GM19035 (cell line): ENCODE measurements at regions not wholly inside any gene's neighbourhood (a gene's known extent, or its start where the extent isn't known, plus 50 kb on each side); places are given as distances from the start of the nearest gene placed in this dataset.
"Not testable (repeated sequence)": the region's sequence is repeated elsewhere in the genome, so short reads cannot be mapped to it uniquely, and the experiment has no call there.

Experiments used
- ATAC-seq: cut with Tn5 transposase; IDR thresholded peaks from one replicate; pipeline ENCODE4 v1.9.1; 2021; ENCODE audit not compliant: unreplicated experiment

GRCh38 chr10:5268743-5269142, 72.1 kb downstream of the AKR1C4 start:
- no peak for ATAC-seq

- no peak for ATAC-seq
Observed at GRCh38 chr10:5269791-5270190, 73.2 kb downstream of the AKR1C4 start.

- no peak for ATAC-seq
Observed at GRCh38 chr10:5271526-5271925, 74.9 kb downstream of the AKR1C4 start.

GRCh38 chr10:5272065-5272803, 75.6 kb downstream of the AKR1C4 start:
- no peak for ATAC-seq

GRCh38 chr10:5274795-5275194, 78.2 kb downstream of the AKR1C4 start:
- ATAC-seq, result no peak

- no peak for ATAC-seq
Observed at GRCh38 chr10:5281356-5281755, 83.4 kb upstream of the UCN3 start.

- no peak for ATAC-seq
Observed at GRCh38 chr10:5282137-5282536, 82.6 kb upstream of the UCN3 start.

GRCh38 chr10:5283305-5284158, 81.2 kb upstream of the UCN3 start:
- peak; percentile 79 for ATAC-seq

GRCh38 chr10:5284311-5285057, 80.3 kb upstream of the UCN3 start:
- no peak for ATAC-seq

- no peak for ATAC-seq
Observed at GRCh38 chr10:5285186-5285585, 79.6 kb upstream of the UCN3 start.

- ATAC-seq, result no peak
Observed at GRCh38 chr10:5288359-5288758, 76.4 kb upstream of the UCN3 start.

GRCh38 chr10:5289228-5289627, 75.5 kb upstream of the UCN3 start:
- ATAC-seq, result not testable (repeated sequence)

- ATAC-seq, result no peak
Observed at GRCh38 chr10:5291501-5292195, 73.1 kb upstream of the UCN3 start.

GRCh38 chr10:5292196-5292735, 72.5 kb upstream of the UCN3 start:
- ATAC-seq, result no peak

- not testable (repeated sequence) for ATAC-seq
Observed at GRCh38 chr10:5292970-5293369, 71.8 kb upstream of the UCN3 start.

GRCh38 chr10:5293691-5294550, 70.8 kb upstream of the UCN3 start:
- ATAC-seq, result no peak

- no peak for ATAC-seq
Observed at GRCh38 chr10:5297466-5297865, 67.3 kb upstream of the UCN3 start.

GRCh38 chr10:5297996-5298395, 66.8 kb upstream of the UCN3 start:
- no peak for ATAC-seq

GRCh38 chr10:5299950-5300349, 64.8 kb upstream of the UCN3 start:
- ATAC-seq, result no peak

- no peak for ATAC-seq
Observed at GRCh38 chr10:5303504-5303903, 61.3 kb upstream of the UCN3 start.
